ENCODE measurements at regions not wholly inside any gene's neighbourhood (a gene's known extent, or its start where the extent isn't known, plus 50 kb on each side); places are given as distances from the start of the nearest gene placed in this dataset.

GRCh38 chr14:32258336-32258993, 55.4 kb upstream of the RNU6-8 start:
- TF ChIP-seq, protein P1, sequence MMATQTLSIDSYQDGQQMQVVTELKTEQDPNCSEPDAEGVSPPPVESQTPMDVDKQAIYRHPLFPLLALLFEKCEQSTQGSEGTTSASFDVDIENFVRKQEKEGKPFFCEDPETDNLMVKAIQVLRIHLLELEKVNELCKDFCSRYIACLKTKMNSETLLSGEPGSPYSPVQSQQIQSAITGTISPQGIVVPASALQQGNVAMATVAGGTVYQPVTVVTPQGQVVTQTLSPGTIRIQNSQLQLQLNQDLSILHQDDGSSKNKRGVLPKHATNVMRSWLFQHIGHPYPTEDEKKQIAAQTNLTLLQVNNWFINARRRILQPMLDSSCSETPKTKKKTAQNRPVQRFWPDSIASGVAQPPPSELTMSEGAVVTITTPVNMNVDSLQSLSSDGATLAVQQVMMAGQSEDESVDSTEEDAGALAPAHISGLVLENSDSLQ (IDR thresholded peaks at IDR 0.05): no peak
- no peak for TF ChIP-seq TARDBP (IDR thresholded peaks at IDR 0.05)
- TF ChIP-seq FOXK2 (IDR thresholded peaks at IDR 0.05): no peak
- no peak for TF ChIP-seq SP1 (IDR thresholded peaks at IDR 0.05)
- TF ChIP-seq L3MBTL2 (conservative IDR thresholded peaks at IDR 0.05): no peak
- no peak for TF ChIP-seq ARNT (IDR thresholded peaks at IDR 0.05)
- no peak for TF ChIP-seq ZNF384 (IDR thresholded peaks at IDR 0.05)
- no peak for TF ChIP-seq SUZ12 (IDR thresholded peaks at IDR 0.05)
- TF ChIP-seq BHLHE40 (IDR thresholded peaks at IDR 0.05; ENCODE audit: borderline replicate concordance): no peak
